SK-N-SH (cell line): ENCODE measurements at regions not wholly inside any gene's neighbourhood (a gene's known extent, or its start where the extent isn't known, plus 50 kb on each side); places are given as distances from the start of the nearest gene placed in this dataset.
A peak's percentile ranks its signal among the peaks of the same experiment; 100 is the strongest.

Source experiments
- CTCF ChIA-PET: fragments of 300-600, 350-600 bp; formaldehyde crosslinking; extraction: SDS; loops from one replicate; lab custom pipeline; 2021; lab: Yijun Ruan, JAX
- POLR2A ChIA-PET: fragments of 350-600 bp; sonication (Branson Sonifier 250); formaldehyde crosslinking; extraction: SDS; loops from one replicate; lab custom pipeline; 2020; ENCODE audit warnings: antibody characterized with exemption, inconsistent platforms; lab: Yijun Ruan, JAX
- DNase-seq: peaks from one replicate; pipeline ENCODE4 v3.0.0; 2012
- H2AFZ ChIP-seq: fragments of 200-600 bp; sonication (generic); 2 replicates; pipeline ENCODE4 v1.8.1; 2016; ENCODE audit warnings: antibody characterized with exemption, mild to moderate bottlenecking, low read depth
- H3F3A ChIP-seq: fragments of 200-600 bp; sonication (generic); replicated peaks from 2 replicates; pipeline ENCODE3; 2016; ENCODE audit warnings: antibody characterized with exemption, mild to moderate bottlenecking; ENCODE audit not compliant: insufficient read depth
- H3K27ac ChIP-seq, 2 experiments: fragments of 200-500 bp in 1 of 2; fragments of 200-600 bp in 1 of 2; sonication (Bioruptor generic) in 1 of 2; sonication (generic), shearing (Covaris generic) in 1 of 2; 2 replicates each; pipeline versions ENCODE4 v1.5.1 to v1.6.1; 2014 to 2016; ENCODE audit warnings: low read depth in 2 of 2, inconsistent platforms in 1 of 2, low read length in 1 of 2, mild to moderate bottlenecking in 1 of 2, mixed read lengths in 1 of 2
- H3K27me3 ChIP-seq: fragments of 200-600 bp; sonication (generic), shearing (Covaris generic); 2 replicates; pipeline ENCODE4 v1.6.1; 2016; ENCODE audit warnings: mixed run types; ENCODE audit not compliant: insufficient read depth
- H3K36me3 ChIP-seq, 2 experiments: fragments of 200-500 bp in 1 of 2; fragments of 200-600 bp in 1 of 2; sonication (Bioruptor generic) in 1 of 2; sonication (generic) in 1 of 2; replicated peaks in 1 of 2; 2 replicates each; pipeline versions ENCODE3 to v1.5.1; 2014 to 2016; ENCODE audit warnings: low read length in 1 of 2, mild to moderate bottlenecking in 1 of 2; ENCODE audit not compliant: insufficient read depth in 2 of 2, control insufficient read depth in 1 of 2
- H3K4me1 ChIP-seq, 2 experiments: fragments of 200-500 bp in 1 of 2; fragments of 200-600 bp in 1 of 2; sonication (Bioruptor generic) in 1 of 2; sonication (generic), shearing (Covaris generic) in 1 of 2; 2 replicates each; pipeline versions ENCODE4 v1.5.1 to v1.6.1; 2014 to 2016; ENCODE audit warnings: low read depth in 1 of 2, low read length in 1 of 2, mixed run types in 1 of 2; ENCODE audit not compliant: insufficient read depth in 2 of 2, control insufficient read depth in 1 of 2
- H3K4me2 ChIP-seq: fragments of 200-600 bp; sonication (generic), shearing (Covaris generic); 2 replicates; pipeline ENCODE4 v1.6.1; 2017; ENCODE audit warnings: mixed run types
- H3K4me3 ChIP-seq, 2 experiments: fragments of 200-500 bp in 1 of 2; fragments of 200-600 bp in 1 of 2; sonication (Bioruptor generic) in 1 of 2; sonication (generic), shearing (Covaris generic) in 1 of 2; 2 replicates each; pipeline versions ENCODE4 v1.5.1 to v1.8.1; 2014 to 2016; ENCODE audit warnings: low read depth in 2 of 2, inconsistent platforms in 1 of 2, low read length in 1 of 2, mild to moderate bottlenecking in 1 of 2, mixed read lengths in 1 of 2, moderate library complexity in 1 of 2
- H3K79me2 ChIP-seq: fragments of 200-600 bp; sonication (generic); 2 replicates; pipeline ENCODE4 v1.8.1; 2017; ENCODE audit warnings: mild to moderate bottlenecking; ENCODE audit not compliant: insufficient read depth
- H3K9ac ChIP-seq: fragments of 200-600 bp; sonication (generic); 2 replicates; pipeline ENCODE4 v1.6.1; 2017; ENCODE audit warnings: mixed run types
- H3K9me2 ChIP-seq: fragments of 200-600 bp; sonication (generic); 2 replicates; pipeline ENCODE4 v1.6.1; 2017; ENCODE audit warnings: mixed run types
- H3K9me3 ChIP-seq: fragments of 200-600 bp; sonication (generic); 2 replicates; pipeline ENCODE4 v1.6.1; 2017; ENCODE audit warnings: mixed run types, mild to moderate bottlenecking, moderate library complexity
- H4K20me1 ChIP-seq: fragments of 200-600 bp; sonication (generic); 2 replicates; pipeline ENCODE4 v1.6.1; 2017; ENCODE audit warnings: mild to moderate bottlenecking, mixed run types; ENCODE audit not compliant: insufficient read depth
- CHD2 ChIP-seq: fragments of 150-350 bp; IDR thresholded peaks from 2 replicates; pipeline ENCODE4 v1.6.1; 2018; ENCODE audit warnings: low read length; ENCODE audit not compliant: partially characterized antibody
- CTCF ChIP-seq: fragments of 200-600 bp; sonication (generic); IDR thresholded peaks from 2 replicates; pipeline ENCODE4 v1.6.1; 2017; ENCODE audit warnings: antibody characterized with exemption, mild to moderate bottlenecking, moderate library complexity
- EP300 ChIP-seq, 2 experiments: IDR thresholded peaks; 2 replicates each; pipeline versions ENCODE4 v1.4.0 to v1.6.1; 2012; ENCODE audit warnings: borderline replicate concordance in 1 of 2, low read depth in 1 of 2, low read length in 1 of 2
- EZH2phosphoT487 ChIP-seq: fragments of 200-600 bp; sonication (generic); IDR thresholded peaks from 2 replicates; pipeline ENCODE4 v1.6.1; 2017; ENCODE audit warnings: low read depth, mixed run types, mild to moderate bottlenecking, antibody characterized with exemption, moderate library complexity, borderline replicate concordance
- FOSL2 ChIP-seq: IDR thresholded peaks from 2 replicates; pipeline ENCODE4 v1.4.0; 2012; ENCODE audit warnings: low read depth, mild to moderate bottlenecking, moderate library complexity, borderline replicate concordance
- FOXJ3 ChIP-seq: sonication (generic); formaldehyde crosslinking; IDR thresholded peaks from 2 replicates; pipeline ENCODE4 v1.5.1; 2020; ENCODE audit warnings: mild to moderate bottlenecking, missing genetic modification reagents
- GATA2 ChIP-seq: sonication (generic); formaldehyde crosslinking; IDR thresholded peaks from 2 replicates; pipeline ENCODE4 v1.5.0; 2020; ENCODE audit warnings: mild to moderate bottlenecking, missing genetic modification reagents
- IRF3 ChIP-seq: fragments of 150-350 bp; IDR thresholded peaks from 2 replicates; pipeline ENCODE4 v1.6.1; 2016; ENCODE audit warnings: mild to moderate bottlenecking, low read depth, low read length
- MAX ChIP-seq: IDR thresholded peaks from 2 replicates; pipeline ENCODE4 v1.4.0; 2012; ENCODE audit warnings: low read depth
- MXI1 ChIP-seq: IDR thresholded peaks from 2 replicates; pipeline ENCODE4 v1.6.1; 2012; ENCODE audit warnings: mild to moderate bottlenecking, low read depth, low read length, improper control_type of control experiment
- PBX3 ChIP-seq: IDR thresholded peaks from 2 replicates; pipeline ENCODE4; 2012
- POLR2AphosphoS5 ChIP-seq: IDR thresholded peaks from 2 replicates; pipeline ENCODE4 v1.6.1; 2012; ENCODE audit warnings: low read depth, low read length
- RCOR1 ChIP-seq: fragments of 150-350 bp; IDR thresholded peaks from 2 replicates; pipeline ENCODE4 v1.6.1; 2017; ENCODE audit warnings: antibody characterized with exemption, low read length
- REST ChIP-seq: IDR thresholded peaks from 2 replicates; pipeline ENCODE4 v1.6.1; 2012; ENCODE audit warnings: mild to moderate bottlenecking, low read depth, low read length, moderate library complexity
- RXRA ChIP-seq: IDR thresholded peaks from 2 replicates; pipeline ENCODE4 v1.4.0; 2012; ENCODE audit warnings: low read depth, mild to moderate bottlenecking, borderline replicate concordance
- SIN3A ChIP-seq: IDR thresholded peaks from 2 replicates; pipeline ENCODE4 v1.6.1; 2012; ENCODE audit warnings: low read depth, mild to moderate bottlenecking, low read length, moderate library complexity, borderline replicate concordance
- SMC3 ChIP-seq: IDR thresholded peaks from 2 replicates; pipeline ENCODE4 v1.6.1; 2012; ENCODE audit warnings: low read depth, low read length, improper control_type of control experiment
- TCF12 ChIP-seq: IDR thresholded peaks from 2 replicates; pipeline ENCODE4 v1.4.0; 2012
- TEAD4 ChIP-seq: IDR thresholded peaks from 2 replicates; pipeline ENCODE4 v1.4.0; 2012; ENCODE audit warnings: mild to moderate bottlenecking, borderline replicate concordance; ENCODE audit not compliant: insufficient read depth
- WGBS: methylation state at CpG from one replicate; pipeline ENCODE4 v1.1.6; 2017; ENCODE audit warnings: low lambda C conversion rate; 5-methylcytosine and 5-hydroxymethylcytosine counted together

- CTCF ChIA-PET: interaction anchor here (0.9 to 3.5 kb wide), 3 partner anchors 10 to 26 kb away, joined by 3 to 17 read pairs (median 3); no protein-coding TSS in a partner anchor
- H3K4me1 ChIP-seq: no peaks in the 10 kb centered on the region; a peak in 1 of 4 replicates
Observed at GRCh38 chr4:184274286-184274951, 56.7 kb upstream of the ENPP6 start.

More at GRCh38 chr4:184274286-184274951, 56.7 kb upstream of the ENPP6 start:
- Histone ChIP-seq H3K4me3 (no peak overlapping the region), H3K79me2 (no peaks in the 10 kb centered on the region), H4K20me1 (no peaks in the 10 kb centered on the region), H3K27me3 (no peaks in the 10 kb centered on the region), H3K36me3 (no peaks in the 10 kb centered on the region), H3K9ac (no peak overlapping the region), H2AFZ (peak overlapping the region; percentile 41; the same call in 1 of the 2 replicates), H3K27ac (no peak overlapping the region), H3K9me2 (no peaks in the 10 kb centered on the region), H3K4me2 (no peak overlapping the region), H3F3A (no peaks in the 10 kb centered on the region), H3K9me3 (no peaks in the 10 kb centered on the region)
- TF ChIP-seq CTCF (no peak), MAX (no peak), EZH2phosphoT487 (no peak), POLR2AphosphoS5 (no peak), SIN3A (no peak), GATA2 (CRISPR knock-in tag) (no peak), EP300 (IDR thresholded peaks at IDR 0.05; ENCODE audit: borderline replicate concordance in 1 of 2, low read depth in 1 of 2, low read length in 1 of 2) (no peak), PBX3 (no peak), REST (no peak), FOSL2 (no peak), FOXJ3 (CRISPR knock-in tag) (no peak), TEAD4 (no peak), RXRA (no peak), SMC3 (no peak), MXI1 (no peak), IRF3 (no peak), RCOR1 (no peak), CHD2 (no peak), TCF12 (no peak)
- POLR2A ChIA-PET: interaction anchor here (0.6 kb wide), 1 partner anchor 263 kb away, joined by 4 read pairs; no protein-coding TSS in a partner anchor
- no peak for DNase-seq
- 80% methylated on average over 5 of the region's 6 CpGs for WGBS
